ENCODE measurements at regions not wholly inside any gene's neighbourhood (a gene's known extent, or its start where the extent isn't known, plus 50 kb on each side); places are given as distances from the start of the nearest gene placed in this dataset.
"Not testable (repeated sequence)": the region's sequence is repeated elsewhere in the genome, so short reads cannot be mapped to it uniquely, and the experiment has no call there.

DNA sequence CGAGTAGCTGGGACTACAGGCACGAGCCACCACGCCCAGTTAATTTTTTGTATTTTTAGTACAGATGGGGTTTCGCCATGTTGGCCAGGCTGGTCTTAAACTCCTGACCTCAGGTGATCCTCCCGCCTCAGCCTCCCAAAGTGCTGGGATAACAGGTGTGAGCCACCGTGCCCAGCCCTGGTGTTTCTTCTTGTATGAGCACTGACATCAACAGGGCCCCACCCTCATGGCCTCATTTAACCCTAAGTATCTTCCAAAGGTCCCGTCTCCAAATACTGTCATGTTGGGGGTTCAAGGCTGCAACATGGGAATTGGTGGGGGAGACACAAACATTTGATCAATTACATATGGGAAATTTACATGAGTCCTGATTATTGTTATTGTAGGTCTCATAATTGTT is 122.9 kb upstream of the DOK5 start:
- DNase-seq (ENCODE audit: extremely low read depth in 1 of 11, low read depth in 9 of 11, low spot score in 4 of 11), result not testable (repeated sequence)

- no peak for DNase-seq (ENCODE audit: extremely low read depth in 1 of 11, low read depth in 9 of 11, low spot score in 4 of 11)
Measured at GRCh38 chr20:54353292-54353691, 122.1 kb upstream of the DOK5 start.

GRCh38 chr20:54355631-54356280 is 119.6 kb upstream of the DOK5 start:
- DNase-seq (ENCODE audit: extremely low read depth in 1 of 11, low read depth in 9 of 11, low spot score in 4 of 11), result no peak

GRCh38 chr20:54356801-54357200 is 118.6 kb upstream of the DOK5 start:
- DNase-seq (ENCODE audit: extremely low read depth in 1 of 11, low read depth in 9 of 11, low spot score in 4 of 11), result peak in 5 of 11 donors; percentile 12 to 38 (median 29)

DNA sequence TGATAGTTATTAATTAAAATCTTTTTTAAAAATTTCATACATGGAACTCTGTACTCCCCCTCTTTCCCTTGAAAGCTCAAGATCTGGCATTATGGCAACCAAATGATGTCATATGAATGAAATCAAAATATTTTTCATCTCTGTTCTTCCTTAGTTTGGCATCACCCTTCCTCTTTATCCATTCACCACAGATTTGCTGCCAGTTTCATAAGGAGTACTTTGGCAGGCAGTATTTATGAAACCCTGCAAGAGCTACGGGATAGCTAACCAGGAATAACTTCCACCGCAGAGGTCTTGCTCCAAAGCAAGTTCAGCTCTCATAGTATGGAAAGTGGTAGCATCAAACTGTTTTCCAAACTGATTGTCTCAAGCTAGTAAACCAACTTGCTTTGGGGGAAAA is 113.9 kb upstream of the DOK5 start:
- DNase-seq (ENCODE audit: extremely low read depth in 1 of 11, low read depth in 9 of 11, low spot score in 4 of 11), result no peak

DNA sequence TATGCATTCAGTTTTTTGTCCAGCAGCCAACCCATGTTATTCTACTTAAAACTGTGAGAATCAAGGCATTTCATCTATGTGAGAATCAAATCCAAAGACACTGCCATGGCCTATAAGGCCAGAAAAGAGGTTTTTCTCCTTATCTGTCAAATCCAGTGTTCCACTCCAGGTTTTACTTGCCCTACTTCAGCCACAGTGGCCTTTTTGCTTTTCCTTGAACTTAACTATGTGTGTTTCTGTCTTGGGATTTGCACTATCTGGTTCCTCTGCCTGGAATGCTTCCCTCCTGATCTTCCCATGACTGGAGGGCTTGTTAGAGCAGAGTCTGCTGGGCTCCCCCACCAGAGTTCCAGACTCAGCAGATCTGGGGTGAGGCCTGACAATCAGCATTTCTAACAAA is 113.1 kb upstream of the DOK5 start:
- no peak for DNase-seq (ENCODE audit: extremely low read depth in 1 of 11, low read depth in 9 of 11, low spot score in 4 of 11)

DNA sequence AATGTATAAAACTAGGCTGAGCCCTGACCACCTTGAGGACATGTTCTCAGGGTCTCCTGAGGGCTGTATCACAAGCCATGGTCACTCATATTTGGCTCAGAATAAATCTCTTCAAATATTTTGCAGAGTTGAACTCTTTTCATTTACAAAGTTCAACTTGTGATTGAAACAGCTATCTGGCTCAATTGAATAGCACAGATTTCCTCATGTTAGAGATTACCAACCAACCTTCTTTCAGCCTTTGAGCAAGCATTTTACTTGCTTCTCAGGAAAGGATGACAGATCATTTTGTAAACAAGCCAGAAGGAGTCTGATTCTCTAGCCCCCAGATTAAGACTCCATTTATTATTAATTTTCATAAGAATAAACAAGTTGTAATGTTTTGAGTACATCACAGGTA is 111.0 kb upstream of the DOK5 start:
- DNase-seq (ENCODE audit: extremely low read depth in 1 of 11, low read depth in 9 of 11, low spot score in 4 of 11), result no peak

GRCh38 chr20:54364919-54365318 is 110.5 kb upstream of the DOK5 start:
- DNase-seq (ENCODE audit: extremely low read depth in 1 of 11, low read depth in 9 of 11, low spot score in 4 of 11), result no peak

DNA sequence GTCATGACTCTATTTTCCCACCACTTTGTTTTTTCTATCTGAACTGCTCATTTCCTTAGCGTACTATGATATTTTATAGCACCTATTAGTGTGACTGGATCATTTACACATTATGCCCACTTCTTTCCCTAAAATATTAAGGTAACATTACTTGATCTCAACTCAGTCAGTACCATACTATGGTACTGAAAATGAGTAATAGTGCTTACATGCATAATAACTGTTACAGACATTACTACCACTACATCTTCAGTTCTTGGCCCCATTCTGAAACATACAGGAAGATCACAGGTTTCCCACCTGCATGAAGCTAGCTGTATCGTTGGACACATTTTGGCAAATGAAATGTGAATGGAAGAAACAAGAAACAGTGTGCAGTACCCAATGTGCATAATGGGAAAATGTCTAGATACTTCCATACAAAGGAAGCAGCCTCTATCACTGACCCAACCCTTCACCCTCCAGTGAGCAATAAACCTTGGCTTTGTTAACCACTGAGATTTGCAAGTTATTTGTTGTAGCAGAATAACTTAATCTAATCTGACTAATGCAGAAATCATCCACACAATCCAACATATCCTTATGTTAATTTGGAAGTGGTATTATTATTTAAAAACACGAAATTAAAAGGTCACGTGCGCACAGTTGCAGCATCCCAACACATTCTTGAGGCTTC is 108.6 kb upstream of the DOK5 start:
- no peak for DNase-seq (ENCODE audit: extremely low read depth in 1 of 11, low read depth in 9 of 11, low spot score in 4 of 11)

GRCh38 chr20:54368570-54368969 is 106.8 kb upstream of the DOK5 start:
- DNase-seq (ENCODE audit: extremely low read depth in 1 of 11, low read depth in 9 of 11, low spot score in 4 of 11), result no peak

- DNase-seq (ENCODE audit: extremely low read depth in 1 of 11, low read depth in 9 of 11, low spot score in 4 of 11), result no peak
Measured at GRCh38 chr20:54372313-54372712, 103.1 kb upstream of the DOK5 start.

DNA sequence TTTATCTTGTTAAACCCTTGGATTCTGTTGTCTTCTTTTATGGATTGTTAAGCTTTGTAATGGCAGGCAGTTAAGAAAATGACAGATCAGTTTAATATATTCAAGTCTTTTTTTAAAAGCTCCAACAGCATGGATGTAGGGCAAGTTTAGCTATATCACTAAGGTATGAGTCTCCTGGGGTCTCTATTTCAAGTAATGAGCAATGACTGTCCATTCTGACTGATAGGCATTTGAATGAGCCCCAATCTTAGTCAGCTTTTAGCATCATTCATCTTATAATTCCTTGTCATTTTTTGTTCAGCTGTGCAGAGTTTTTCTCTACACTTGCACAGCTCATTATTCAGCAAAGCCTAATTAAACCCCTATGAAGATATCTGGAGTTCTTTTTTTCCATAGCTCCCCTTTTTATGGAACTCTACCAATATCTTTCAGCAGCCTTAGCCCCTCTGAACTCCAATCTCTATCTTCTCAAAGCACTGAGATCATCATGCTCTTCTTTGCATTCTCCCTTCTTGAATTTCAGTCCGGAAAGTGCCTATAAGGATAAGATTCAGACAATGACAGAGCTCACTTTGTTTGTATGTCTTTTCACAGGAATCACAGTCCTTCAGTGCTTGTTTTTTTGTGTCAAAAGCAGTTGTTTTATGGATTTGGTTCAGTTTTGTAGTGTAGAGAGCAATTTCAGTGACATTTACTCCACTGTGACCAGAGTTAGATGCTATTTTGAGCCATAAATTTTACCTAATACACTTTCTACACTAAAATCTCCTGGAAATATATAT is 97.2 kb upstream of the DOK5 start:
- DNase-seq (ENCODE audit: extremely low read depth in 1 of 11, low read depth in 9 of 11, low spot score in 4 of 11), result no peak

DNA sequence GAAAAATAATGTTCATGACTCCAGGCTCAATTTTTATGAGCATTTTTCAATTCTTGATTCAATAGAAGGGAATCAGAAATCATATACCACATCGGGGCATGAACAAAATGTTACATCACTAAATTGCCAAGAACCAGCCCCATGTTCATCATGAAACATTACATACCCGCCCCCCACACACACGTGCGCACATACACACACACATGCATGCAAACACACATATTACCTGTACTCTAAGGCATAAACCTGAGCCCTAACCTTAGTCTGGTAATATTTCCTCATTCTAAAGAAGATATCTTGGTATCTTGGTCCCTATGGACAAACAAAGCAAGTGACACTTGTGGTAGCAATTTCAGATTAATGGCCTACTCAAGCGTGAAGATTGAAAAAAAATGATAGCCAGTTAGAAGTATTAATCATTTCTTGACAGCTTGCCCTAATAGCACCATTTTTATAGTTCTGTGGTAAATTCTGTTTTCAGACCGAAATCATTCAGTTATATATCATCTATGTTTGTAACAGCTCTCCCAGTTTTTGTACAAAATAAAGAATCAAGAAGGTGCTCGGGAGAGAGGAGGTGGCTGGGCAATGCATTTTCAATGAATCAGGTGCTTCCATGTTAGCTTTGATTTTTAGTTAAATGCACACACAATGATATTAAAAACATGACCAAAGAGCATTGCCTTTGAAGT is 95.4 kb upstream of the DOK5 start:
- no peak for DNase-seq (ENCODE audit: extremely low read depth in 1 of 11, low read depth in 9 of 11, low spot score in 4 of 11)

DNA sequence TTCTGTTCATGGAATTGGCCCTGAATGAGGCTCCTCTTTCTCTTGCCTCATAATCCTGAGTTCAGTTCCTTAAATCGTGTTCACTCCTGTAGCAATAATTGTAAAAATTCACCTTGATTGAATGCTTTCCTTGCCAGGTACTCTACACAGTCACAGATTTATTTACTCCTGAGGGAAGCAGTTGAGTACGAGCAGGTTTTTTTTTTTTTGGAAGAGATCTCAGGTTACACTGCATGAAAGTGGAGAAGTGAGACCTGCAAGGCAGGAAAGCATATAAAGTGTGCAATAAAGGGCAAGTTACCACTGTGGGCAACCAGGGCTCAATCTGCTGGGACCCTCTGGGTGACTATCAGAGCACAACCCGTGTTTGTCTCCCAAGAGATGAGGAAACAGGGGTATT is 93.0 kb upstream of the DOK5 start:
- peak in 3 of 11 donors; percentile 13 to 46 (median 18) for DNase-seq (ENCODE audit: extremely low read depth in 1 of 11, low read depth in 9 of 11, low spot score in 4 of 11)

GRCh38 chr20:54385746-54386145 is 89.6 kb upstream of the DOK5 start:
- no peak for DNase-seq (ENCODE audit: extremely low read depth in 1 of 11, low read depth in 9 of 11, low spot score in 4 of 11)

DNA sequence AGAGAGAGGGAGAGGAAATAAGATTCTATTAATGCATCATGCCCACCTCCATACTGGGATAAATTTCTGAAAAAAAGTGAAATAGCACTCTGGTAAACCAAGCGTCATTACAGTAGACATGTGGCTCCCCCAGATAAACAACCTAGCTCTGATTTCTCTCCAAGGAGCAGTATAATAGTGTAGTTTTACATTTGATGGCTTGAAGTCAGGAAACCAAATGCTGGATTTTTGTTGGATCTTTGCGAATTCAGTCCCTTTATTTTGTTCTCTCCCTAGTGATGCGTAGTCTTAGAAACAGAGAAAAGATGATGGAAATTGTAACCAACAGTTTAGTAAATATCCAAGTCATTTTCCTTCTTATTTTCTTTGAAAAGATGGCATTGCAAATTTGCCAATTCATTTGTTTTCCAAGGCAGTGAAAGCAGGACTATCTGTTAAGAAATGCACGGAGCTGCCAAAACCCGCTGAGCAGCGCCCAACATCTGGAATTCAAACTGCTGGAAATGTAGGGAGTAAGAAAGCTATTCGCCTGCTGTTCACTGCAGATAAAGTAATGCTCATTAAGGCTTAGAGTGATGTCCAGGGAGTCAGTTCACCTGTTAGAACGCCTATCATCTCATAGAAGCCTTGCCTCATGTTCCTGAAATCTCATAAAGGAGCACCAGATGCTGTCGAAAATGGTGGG is 85.7 kb upstream of the DOK5 start:
- no peak for DNase-seq (ENCODE audit: extremely low read depth in 1 of 11, low read depth in 9 of 11, low spot score in 4 of 11)

DNA sequence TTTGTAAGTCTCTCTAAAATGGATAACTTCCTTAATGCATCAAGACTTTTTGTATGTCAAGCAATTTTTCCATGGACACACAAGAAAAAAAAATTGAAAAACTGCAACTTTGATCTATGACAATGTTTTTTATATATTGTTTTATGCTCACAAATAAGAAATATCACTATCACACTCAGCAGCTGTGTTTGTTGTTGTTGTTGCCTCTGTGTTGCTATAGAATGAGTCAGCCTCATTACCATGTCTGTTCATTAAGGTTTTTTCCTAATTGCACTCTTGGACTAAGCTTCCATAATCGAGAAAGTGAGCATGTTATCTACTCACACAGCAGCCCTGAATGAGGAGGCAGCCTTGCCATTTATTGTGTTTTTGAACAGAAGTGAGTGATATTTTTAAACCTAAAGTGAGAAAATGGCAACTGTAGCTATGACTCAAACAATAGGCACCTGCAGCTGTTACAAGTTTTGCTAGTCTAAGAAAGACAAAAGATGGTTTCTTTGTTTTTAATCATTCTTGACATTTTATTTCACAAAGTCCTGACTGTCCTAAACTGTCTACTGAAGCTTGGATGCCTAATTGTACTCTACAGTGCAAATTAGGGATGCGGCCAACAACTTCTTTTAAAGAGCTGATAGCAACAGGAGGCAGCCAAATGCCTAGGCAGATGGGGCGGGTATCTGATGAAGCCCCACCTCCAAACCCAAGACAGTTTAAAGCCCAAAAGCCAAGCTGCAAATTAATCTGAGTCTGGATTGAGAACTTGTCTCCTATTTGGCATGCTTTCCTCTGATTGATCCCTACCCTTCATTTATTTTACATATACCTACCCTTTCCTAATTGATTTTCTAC is 77.9 kb upstream of the DOK5 start:
- no peak for DNase-seq (ENCODE audit: extremely low read depth in 1 of 11, low read depth in 9 of 11, low spot score in 4 of 11)

DNA sequence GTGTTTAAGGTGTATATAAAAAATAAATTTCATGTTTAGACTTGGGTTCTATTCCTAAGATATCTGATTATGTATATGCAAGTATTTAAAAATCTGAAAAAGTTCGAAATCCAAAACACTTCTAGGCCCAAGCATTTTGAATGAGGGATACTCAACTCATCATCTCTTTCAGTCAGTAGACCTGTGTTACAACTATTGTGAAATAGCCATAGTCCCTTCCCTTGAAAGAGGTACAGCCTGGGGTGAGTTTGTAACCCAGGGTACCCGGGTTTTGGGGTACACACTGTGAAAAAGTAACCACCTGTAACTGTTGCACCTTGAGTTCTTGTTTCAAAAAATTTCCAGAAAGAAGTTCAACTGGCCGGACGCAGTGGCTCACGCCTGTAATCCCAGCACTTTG is 76.6 kb upstream of the DOK5 start:
- DNase-seq (ENCODE audit: extremely low read depth in 1 of 11, low read depth in 9 of 11, low spot score in 4 of 11), result no peak
